Neural cell (in vitro differentiated cells): ENCODE measurements at regions not wholly inside any gene's neighbourhood (a gene's known extent, or its start where the extent isn't known, plus 50 kb on each side); places are given as distances from the start of the nearest gene placed in this dataset.

Experiments used
- H2AFZ ChIP-seq: fragments of 200-600, 300-800 bp; sonication (generic), shearing (Covaris generic); 2 replicates; pipeline ENCODE4 v1.6.0; 2014; ENCODE audit warnings: low read depth, mild to moderate bottlenecking, antibody characterized with exemption, low read length, moderate library complexity
- H3F3A ChIP-seq: fragments of 200-600 bp; shearing (Covaris generic); 2 replicates; pipeline ENCODE4 v1.6.1; 2016; ENCODE audit warnings: mild to moderate bottlenecking, moderate library complexity, mixed read lengths, antibody characterized with exemption, low read length; ENCODE audit not compliant: insufficient read depth, poor library complexity, severe bottlenecking
- H3K27ac ChIP-seq: fragments of 200-600, 300-800 bp; sonication (generic), shearing (Covaris generic); 2 replicates; pipeline ENCODE4 v1.5.1; 2014; ENCODE audit warnings: mild to moderate bottlenecking, low read length, moderate library complexity
- H3K27me3 ChIP-seq: fragments of 300-800, 200-600 bp; sonication (generic), shearing (Covaris generic); 2 replicates; pipeline ENCODE4 v1.6.0; 2014; ENCODE audit warnings: mild to moderate bottlenecking, low read depth, low read length, moderate library complexity; ENCODE audit not compliant: insufficient read depth
- H3K36me3 ChIP-seq: fragments of 300-800, 200-600 bp; sonication (generic), shearing (Covaris generic); 2 replicates; pipeline ENCODE4 v1.5.1; 2014; ENCODE audit warnings: mild to moderate bottlenecking, antibody characterized with exemption, low read length, moderate library complexity; ENCODE audit not compliant: insufficient read depth
- H3K4me2 ChIP-seq: fragments of 300-800, 200-600 bp; sonication (generic), shearing (Covaris generic); 2 replicates; pipeline ENCODE4 v1.6.0; 2014; ENCODE audit warnings: mild to moderate bottlenecking, low read length
- H3K4me3 ChIP-seq: fragments of 300-800, 200-600 bp; sonication (generic), shearing (Covaris generic); 2 replicates; pipeline ENCODE4 v1.5.1; 2014; ENCODE audit warnings: mild to moderate bottlenecking, low read length, moderate library complexity
- H3K79me2 ChIP-seq: fragments of 200-600 bp; shearing (Covaris generic); replicated peaks from 2 replicates; pipeline ENCODE4 v1.6.0; 2014; ENCODE audit warnings: mild to moderate bottlenecking, low read length, moderate library complexity; ENCODE audit not compliant: insufficient read depth
- H3K9ac ChIP-seq: fragments of 300-800, 200-600 bp; sonication (generic), shearing (Covaris generic); 2 replicates; pipeline ENCODE4 v1.6.1; 2016; ENCODE audit warnings: mild to moderate bottlenecking, low read length, mixed read lengths
- H3K9me2 ChIP-seq: fragments of 200-600 bp; shearing (Covaris generic); 2 replicates; pipeline ENCODE4 v1.6.1; 2016; ENCODE audit warnings: mild to moderate bottlenecking, low read length, mixed read lengths; ENCODE audit not compliant: insufficient read depth
- H3K9me3 ChIP-seq: fragments of 200-600, 300-800 bp; sonication (generic), shearing (Covaris generic); 2 replicates; pipeline ENCODE4 v1.6.1; 2016; ENCODE audit warnings: mild to moderate bottlenecking, mixed run types, low read length, moderate library complexity, mixed read lengths
- H4K20me1 ChIP-seq: fragments of 200-600 bp; shearing (Covaris generic); 2 replicates; pipeline ENCODE4 v1.6.1; 2016; ENCODE audit warnings: mild to moderate bottlenecking, mixed run types; ENCODE audit not compliant: insufficient read depth
- CTCF ChIP-seq: fragments of 450-650 bp; IDR thresholded peaks from 2 replicates; pipeline ENCODE4 v1.5.1; 2014; ENCODE audit warnings: antibody characterized with exemption, mild to moderate bottlenecking, moderate library complexity; ENCODE audit not compliant: poor library complexity, severe bottlenecking
- EP300 ChIP-seq: fragments of 450-650 bp; conservative IDR thresholded peaks from 2 replicates; pipeline ENCODE4 v1.6.1; 2014; ENCODE audit warnings: antibody characterized with exemption, mild to moderate bottlenecking, moderate library complexity; ENCODE audit not compliant: poor library complexity, severe bottlenecking
- EZH2 ChIP-seq: fragments of 200-600, 300-800 bp; shearing (Covaris generic), sonication (generic); IDR thresholded peaks from 2 replicates; pipeline ENCODE4 v1.6.1; 2014; ENCODE audit warnings: antibody characterized with exemption, low read length, borderline replicate concordance, mild to moderate bottlenecking; ENCODE audit not compliant: insufficient read depth, poor library complexity, severe bottlenecking
- POLR2AphosphoS5 ChIP-seq: IDR thresholded peaks from 2 replicates; pipeline ENCODE4 v1.6.1; 2012
- RAD21 ChIP-seq: fragments of 450-650 bp; conservative IDR thresholded peaks from 2 replicates; pipeline ENCODE4 v1.6.1; 2014; ENCODE audit warnings: antibody characterized with exemption, mild to moderate bottlenecking, moderate library complexity
- SMC3 ChIP-seq: fragments of 450-650 bp; conservative IDR thresholded peaks from 2 replicates; pipeline ENCODE4 v1.6.1; 2014; ENCODE audit warnings: antibody characterized with exemption, mild to moderate bottlenecking, moderate library complexity; ENCODE audit not compliant: poor library complexity
- TAF1 ChIP-seq: IDR thresholded peaks from 2 replicates; pipeline ENCODE4 v1.6.1; 2012; ENCODE audit warnings: low read depth
- TF ChIP-seq, protein P1 (sequence below): IDR thresholded peaks from 2 replicates; pipeline ENCODE4 v1.6.1; 2012; ENCODE audit warnings: borderline replicate concordance

DNA sequence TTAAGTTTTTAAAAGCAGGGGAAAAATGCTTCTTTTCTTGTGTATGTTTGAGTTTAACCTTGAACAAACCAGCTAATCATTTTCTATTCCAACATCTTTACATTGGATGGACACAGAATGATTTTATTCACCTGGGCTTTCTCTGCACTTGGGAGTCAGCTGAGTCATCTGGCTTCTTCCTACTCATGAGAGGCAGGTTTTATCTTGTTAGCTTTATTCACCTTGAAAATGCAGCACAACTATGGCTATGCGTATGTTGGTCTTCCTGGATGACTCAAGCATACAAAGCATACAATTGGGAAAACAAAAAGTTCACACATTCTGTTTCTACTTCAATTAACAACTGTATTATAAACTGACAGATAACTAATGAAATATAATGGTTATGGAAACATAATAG is 737.7 kb downstream of the FRK start:
- H3K9me2 ChIP-seq = no peaks in the 10 kb centered on the region
- no peak overlapping the region for H3K9ac ChIP-seq

DNA sequence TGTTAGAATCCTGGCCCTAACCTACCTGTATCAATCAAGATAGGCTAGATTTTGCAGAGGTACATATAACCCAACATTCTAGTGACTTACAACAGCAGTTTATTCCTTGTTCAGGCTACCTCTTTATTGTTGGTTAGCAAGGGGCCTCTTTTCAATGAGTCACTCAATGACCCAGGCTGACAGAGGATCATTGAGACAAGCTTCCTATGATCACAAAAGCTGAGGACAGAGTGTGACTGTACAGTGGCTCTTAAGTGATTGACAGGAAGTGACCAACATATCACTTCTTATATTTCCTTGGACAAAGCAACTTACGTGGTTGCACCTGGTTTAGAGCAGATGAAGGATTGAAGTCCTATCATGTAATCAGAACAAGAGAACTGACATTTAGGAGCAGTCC is 740.9 kb downstream of the FRK start:
- H3K4me3 ChIP-seq = no peak overlapping the region
- H3K9ac ChIP-seq = no peak overlapping the region
- no peaks in the 10 kb centered on the region for H4K20me1 ChIP-seq
- H3K79me2 ChIP-seq = no peaks in the 10 kb centered on the region
- H3K27me3 ChIP-seq = no peaks in the 10 kb centered on the region
- no peaks in the 10 kb centered on the region for H3K9me3 ChIP-seq
- no peak overlapping the region for H3K27ac ChIP-seq
- H3K36me3 ChIP-seq = no peaks in the 10 kb centered on the region
- no peaks in the 10 kb centered on the region for H3F3A ChIP-seq
- no peak overlapping the region for H3K4me2 ChIP-seq
- TF ChIP-seq TAF1 = no peak
- TF ChIP-seq EZH2 = no peak
- TF ChIP-seq CTCF = no peak
- TF ChIP-seq SMC3 = no peak
- no peak for TF ChIP-seq RAD21
- TF ChIP-seq POLR2AphosphoS5 = no peak
- no peaks in the 10 kb centered on the region for H3K9me2 ChIP-seq
- H2AFZ ChIP-seq = no peak overlapping the region

More for the DNA sequence above, 737.7 kb downstream of the FRK start:
- H3F3A ChIP-seq = no peaks in the 10 kb centered on the region
- no peaks in the 10 kb centered on the region for H3K27me3 ChIP-seq
- H4K20me1 ChIP-seq = no peaks in the 10 kb centered on the region
- no peaks in the 10 kb centered on the region for H3K9me3 ChIP-seq
- no peaks in the 10 kb centered on the region for H3K36me3 ChIP-seq
- H3K27ac ChIP-seq = no peak overlapping the region
- H3K4me2 ChIP-seq = no peak overlapping the region
- H3K4me3 ChIP-seq = no peak overlapping the region
- no peaks in the 10 kb centered on the region for H3K79me2 ChIP-seq
- H2AFZ ChIP-seq = no peak overlapping the region
- TF ChIP-seq EP300 = no peak
- TF ChIP-seq SMC3 = no peak
- no peak for TF ChIP-seq EZH2
- TF ChIP-seq CTCF = no peak
- TF ChIP-seq, protein P1, sequence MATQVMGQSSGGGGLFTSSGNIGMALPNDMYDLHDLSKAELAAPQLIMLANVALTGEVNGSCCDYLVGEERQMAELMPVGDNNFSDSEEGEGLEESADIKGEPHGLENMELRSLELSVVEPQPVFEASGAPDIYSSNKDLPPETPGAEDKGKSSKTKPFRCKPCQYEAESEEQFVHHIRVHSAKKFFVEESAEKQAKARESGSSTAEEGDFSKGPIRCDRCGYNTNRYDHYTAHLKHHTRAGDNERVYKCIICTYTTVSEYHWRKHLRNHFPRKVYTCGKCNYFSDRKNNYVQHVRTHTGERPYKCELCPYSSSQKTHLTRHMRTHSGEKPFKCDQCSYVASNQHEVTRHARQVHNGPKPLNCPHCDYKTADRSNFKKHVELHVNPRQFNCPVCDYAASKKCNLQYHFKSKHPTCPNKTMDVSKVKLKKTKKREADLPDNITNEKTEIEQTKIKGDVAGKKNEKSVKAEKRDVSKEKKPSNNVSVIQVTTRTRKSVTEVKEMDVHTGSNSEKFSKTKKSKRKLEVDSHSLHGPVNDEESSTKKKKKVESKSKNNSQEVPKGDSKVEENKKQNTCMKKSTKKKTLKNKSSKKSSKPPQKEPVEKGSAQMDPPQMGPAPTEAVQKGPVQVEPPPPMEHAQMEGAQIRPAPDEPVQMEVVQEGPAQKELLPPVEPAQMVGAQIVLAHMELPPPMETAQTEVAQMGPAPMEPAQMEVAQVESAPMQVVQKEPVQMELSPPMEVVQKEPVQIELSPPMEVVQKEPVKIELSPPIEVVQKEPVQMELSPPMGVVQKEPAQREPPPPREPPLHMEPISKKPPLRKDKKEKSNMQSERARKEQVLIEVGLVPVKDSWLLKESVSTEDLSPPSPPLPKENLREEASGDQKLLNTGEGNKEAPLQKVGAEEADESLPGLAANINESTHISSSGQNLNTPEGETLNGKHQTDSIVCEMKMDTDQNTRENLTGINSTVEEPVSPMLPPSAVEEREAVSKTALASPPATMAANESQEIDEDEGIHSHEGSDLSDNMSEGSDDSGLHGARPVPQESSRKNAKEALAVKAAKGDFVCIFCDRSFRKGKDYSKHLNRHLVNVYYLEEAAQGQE = no peak
- TF ChIP-seq POLR2AphosphoS5 = no peak
- TF ChIP-seq RAD21 = no peak
- no peak for TF ChIP-seq TAF1
